GM06990 (cell line): ENCODE measurements at regions not wholly inside any gene's neighbourhood (a gene's known extent, or its start where the extent isn't known, plus 50 kb on each side); places are given as distances from the start of the nearest gene placed in this dataset.

Experiments used
- DNase-seq: peaks from one replicate; pipeline ENCODE4 v3.0.0-alpha.2; 2011; ENCODE audit not compliant: insufficient read length; ENCODE audit errors: extremely low read depth
- H3K27me3 ChIP-seq: replicated peaks from 2 replicates; pipeline ENCODE4 v1.6.0; 2011; ENCODE audit warnings: low read length; ENCODE audit not compliant: control insufficient read depth, insufficient read depth
- H3K36me3 ChIP-seq: 2 replicates; pipeline ENCODE4 v1.5.1; 2011; ENCODE audit warnings: low read length; ENCODE audit not compliant: control insufficient read depth, insufficient read depth
- H3K4me3 ChIP-seq: replicated peaks from 2 replicates; pipeline ENCODE4 v1.5.1; 2011; ENCODE audit warnings: low read depth, mild to moderate bottlenecking, control low read depth, low read length
- CTCF ChIP-seq: IDR thresholded peaks from 2 replicates; pipeline ENCODE4 v1.5.1; 2011; ENCODE audit warnings: low read length, control low read depth, mild to moderate bottlenecking, inconsistent platforms; ENCODE audit not compliant: insufficient read depth, poor library complexity, severe bottlenecking

- no peak for DNase-seq
- H3K27me3 ChIP-seq: no peaks in the 10 kb centered on the region
- no peak for TF ChIP-seq CTCF
- H3K36me3 ChIP-seq: no peaks in the 10 kb centered on the region
- no peak overlapping the region for H3K4me3 ChIP-seq
Measured at GRCh38 chr14:104263675-104264358, 125.4 kb downstream of the KIF26A start.

- no peak for DNase-seq
- no peaks in the 10 kb centered on the region; the same call in 1 of the 2 replicates for H3K27me3 ChIP-seq
Measured at GRCh38 chr14:104264495-104265265, 126.3 kb downstream of the KIF26A start.

GRCh38 chr14:104265918-104266630 lies 127.7 kb downstream of the KIF26A start:
- DNase-seq: no peak
- no peak overlapping the region for H3K4me3 ChIP-seq
- no peak for TF ChIP-seq CTCF
- H3K36me3 ChIP-seq: no peaks in the 10 kb centered on the region
- no peaks in the 10 kb centered on the region; the same call in 1 of the 2 replicates for H3K27me3 ChIP-seq

More at GRCh38 chr14:104264495-104265265, 126.3 kb downstream of the KIF26A start:
- Histone ChIP-seq H3K36me3 (no peaks in the 10 kb centered on the region), H3K4me3 (no peak overlapping the region)
- TF ChIP-seq CTCF: no peak

DNA sequence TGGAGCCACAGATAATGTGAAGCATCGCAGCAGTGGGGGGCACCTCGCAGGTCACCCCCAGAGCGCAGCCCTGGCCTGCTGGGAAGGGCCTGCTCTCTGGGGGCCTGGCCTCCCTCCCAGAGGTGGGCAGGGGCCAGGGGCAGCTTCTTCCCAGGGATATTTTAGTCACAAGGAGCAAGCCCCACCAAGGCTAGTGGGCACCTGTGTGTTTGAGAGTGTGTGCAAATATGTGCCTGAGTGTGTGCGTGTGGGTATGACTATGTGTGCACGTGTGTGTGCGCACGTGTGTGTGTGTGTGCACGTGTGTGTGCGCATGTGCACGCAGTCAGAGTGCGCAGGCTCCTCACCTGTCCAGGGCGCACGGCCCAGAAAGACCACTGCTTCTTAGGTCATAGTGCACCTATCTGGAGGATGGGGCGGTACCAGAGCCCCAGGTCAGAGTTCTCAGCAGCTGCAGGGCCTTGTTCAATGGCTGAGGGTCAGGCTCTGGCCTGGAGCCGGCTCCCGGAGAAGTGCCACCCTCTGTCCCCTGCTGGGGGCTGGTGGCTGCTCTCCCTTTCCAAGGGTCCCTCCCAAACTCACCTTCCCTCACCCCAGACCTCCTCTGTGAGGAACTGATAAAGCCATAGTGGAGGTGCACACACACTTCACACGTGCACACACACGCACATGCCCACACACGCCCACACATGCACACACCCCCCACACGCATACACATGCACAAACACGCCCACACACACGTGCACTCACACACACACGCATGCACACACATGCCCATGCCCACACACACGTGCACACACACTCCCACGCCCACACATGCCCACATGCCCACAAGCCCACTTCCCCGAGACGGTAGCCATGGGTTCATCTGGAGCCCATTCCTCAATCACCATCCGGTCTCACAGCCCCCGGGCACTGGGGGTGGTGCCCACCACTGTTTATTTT lies 128.5 kb downstream of the KIF26A start:
- no peaks in the 10 kb centered on the region for H3K36me3 ChIP-seq
- no peaks in the 10 kb centered on the region; the same call in 1 of the 2 replicates for H3K27me3 ChIP-seq
- no peak for DNase-seq
- no peak overlapping the region for H3K4me3 ChIP-seq
- TF ChIP-seq CTCF: no peak

GRCh38 chr14:104267895-104268294 lies 129.5 kb downstream of the KIF26A start:
- Histone ChIP-seq H3K4me3 (no peak overlapping the region), H3K27me3 (no peaks in the 10 kb centered on the region; the same call in 1 of the 2 replicates), H3K36me3 (no peaks in the 10 kb centered on the region)
- DNase-seq: no peak
- TF ChIP-seq CTCF: no peak
